ENCODE measurements at regions not wholly inside any gene's neighbourhood (a gene's known extent, or its start where the extent isn't known, plus 50 kb on each side); places are given as distances from the start of the nearest gene placed in this dataset.

- TF ChIP-seq CTCF (conservative IDR thresholded peaks at IDR 0.05; ENCODE audit: low read depth, low read length), result no peak
- no peak for TF ChIP-seq EZH2 (IDR thresholded peaks at IDR 0.05; ENCODE audit: borderline replicate concordance, low read depth, low read length, poor library complexity, severe bottlenecking)
Measured at GRCh38 chr4:72924814-72925213, 144.7 kb downstream of the COX18 start.
